ENCODE measurements at regions not wholly inside any gene's neighbourhood (a gene's known extent, or its start where the extent isn't known, plus 50 kb on each side); places are given as distances from the start of the nearest gene placed in this dataset.

DNA sequence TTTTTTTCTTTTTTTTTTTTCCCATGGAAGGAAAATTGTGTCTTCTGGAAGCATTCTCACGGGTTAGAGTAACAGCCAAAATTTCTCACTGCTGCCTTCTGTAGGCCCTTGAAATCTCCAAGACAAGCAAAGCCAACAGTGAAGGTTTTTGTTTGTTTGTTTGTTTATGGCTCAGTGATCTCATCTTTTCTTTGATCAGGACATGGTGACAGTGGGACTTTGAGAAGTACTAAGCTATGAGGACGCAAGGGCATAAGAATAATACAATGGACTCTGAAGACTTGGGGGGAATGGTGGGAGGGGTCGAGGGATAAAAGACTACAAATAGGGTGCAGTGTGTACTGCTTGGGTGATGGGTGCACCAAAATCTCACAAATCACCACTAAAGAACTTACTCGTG is 419.4 kb downstream of the PTPRC start:
- TF ChIP-seq, protein P1, sequence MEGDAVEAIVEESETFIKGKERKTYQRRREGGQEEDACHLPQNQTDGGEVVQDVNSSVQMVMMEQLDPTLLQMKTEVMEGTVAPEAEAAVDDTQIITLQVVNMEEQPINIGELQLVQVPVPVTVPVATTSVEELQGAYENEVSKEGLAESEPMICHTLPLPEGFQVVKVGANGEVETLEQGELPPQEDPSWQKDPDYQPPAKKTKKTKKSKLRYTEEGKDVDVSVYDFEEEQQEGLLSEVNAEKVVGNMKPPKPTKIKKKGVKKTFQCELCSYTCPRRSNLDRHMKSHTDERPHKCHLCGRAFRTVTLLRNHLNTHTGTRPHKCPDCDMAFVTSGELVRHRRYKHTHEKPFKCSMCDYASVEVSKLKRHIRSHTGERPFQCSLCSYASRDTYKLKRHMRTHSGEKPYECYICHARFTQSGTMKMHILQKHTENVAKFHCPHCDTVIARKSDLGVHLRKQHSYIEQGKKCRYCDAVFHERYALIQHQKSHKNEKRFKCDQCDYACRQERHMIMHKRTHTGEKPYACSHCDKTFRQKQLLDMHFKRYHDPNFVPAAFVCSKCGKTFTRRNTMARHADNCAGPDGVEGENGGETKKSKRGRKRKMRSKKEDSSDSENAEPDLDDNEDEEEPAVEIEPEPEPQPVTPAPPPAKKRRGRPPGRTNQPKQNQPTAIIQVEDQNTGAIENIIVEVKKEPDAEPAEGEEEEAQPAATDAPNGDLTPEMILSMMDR (IDR thresholded peaks at IDR 0.05), result no peak
- no peak for TF ChIP-seq POLR2A (IDR thresholded peaks at IDR 0.05)
